VCaP (cell line): ENCODE measurements at regions not wholly inside any gene's neighbourhood (a gene's known extent, or its start where the extent isn't known, plus 50 kb on each side); places are given as distances from the start of the nearest gene placed in this dataset.

Experiments used
- H3K27ac ChIP-seq: fragments of 450-650 bp; 2 replicates; pipeline ENCODE4 v1.5.1; 2017
- CTCF ChIP-seq: fragments of 450-650 bp; conservative IDR thresholded peaks from 2 replicates; pipeline ENCODE4 v1.5.1; 2017; ENCODE audit warnings: mild to moderate bottlenecking, moderate library complexity

- TF ChIP-seq CTCF: no peak
- no peak overlapping the region for H3K27ac ChIP-seq
These were observed 1021.0 kb downstream of the MCTP2 start for GRCh38 chr15:95252404-95252803.

GRCh38 chr15:95254263-95254662 is 1022.9 kb downstream of the MCTP2 start:
- H3K27ac ChIP-seq: no peak overlapping the region
- no peak for TF ChIP-seq CTCF

GRCh38 chr15:95259513-95259912 is 1028.2 kb downstream of the MCTP2 start:
- H3K27ac ChIP-seq: no peak overlapping the region
- TF ChIP-seq CTCF: peak; percentile 91

- no peak overlapping the region for H3K27ac ChIP-seq
- TF ChIP-seq CTCF: no peak
These were observed 1028.6 kb downstream of the MCTP2 start for GRCh38 chr15:95259965-95260364.

- H3K27ac ChIP-seq: no peak overlapping the region
- no peak for TF ChIP-seq CTCF
These were observed 1029.5 kb downstream of the MCTP2 start for GRCh38 chr15:95260856-95261255.

GRCh38 chr15:95261546-95261945 is 1030.2 kb downstream of the MCTP2 start:
- TF ChIP-seq CTCF: no peak
- H3K27ac ChIP-seq: no peak overlapping the region

GRCh38 chr15:95261968-95262367 is 1030.6 kb downstream of the MCTP2 start:
- TF ChIP-seq CTCF: no peak
- H3K27ac ChIP-seq: no peak overlapping the region
